Psoas muscle (tissue), 7 donors: ENCODE measurements at regions not wholly inside any gene's neighbourhood (a gene's known extent, or its start where the extent isn't known, plus 50 kb on each side); places are given as distances from the start of the nearest gene placed in this dataset.
A peak's percentile ranks its signal among the peaks of the same experiment; 100 is the strongest.

Experiments used
- ATAC-seq, 4 donors: fragments of 200-7000 bp; cut with Tn5 transposase; one replicate each; pipeline ENCODE4 v1.9.1; 2020; ENCODE audit warnings: moderate library complexity in 3 of 4, mild to moderate bottlenecking in 2 of 4
- DNase-seq, 2 donors: peaks; one replicate each; pipeline ENCODE4 v3.0.0-alpha.2; 2020
- H3K27ac ChIP-seq: fragments of 200-600 bp; one replicate; pipeline ENCODE4 v1.8.0; 2022
- H3K27me3 ChIP-seq, 3 donors: fragments of 200-600 bp in 1 of 3; one replicate each; pipeline versions ENCODE4 v1.6.1 to v1.8.0; 2013 to 2022; ENCODE audit warnings: low read length in 2 of 3, mild to moderate bottlenecking in 2 of 3, moderate library complexity in 1 of 3; ENCODE audit not compliant: insufficient read depth in 3 of 3
- H3K36me3 ChIP-seq, 2 donors: fragments of 200-600 bp in 1 of 2; one replicate each; pipeline versions ENCODE4 v1.6.1 to v1.8.0; 2013 to 2022; ENCODE audit warnings: low read depth in 1 of 2, mild to moderate bottlenecking in 1 of 2, moderate library complexity in 1 of 2; ENCODE audit not compliant: insufficient read depth in 1 of 2
- H3K4me1 ChIP-seq: fragments of 200-600 bp; one replicate; pipeline ENCODE4 v1.8.0; 2022
- H3K4me3 ChIP-seq: fragments of 200-600 bp; one replicate; pipeline ENCODE4 v1.8.0; 2022; ENCODE audit warnings: mild to moderate bottlenecking
- H3K9me3 ChIP-seq: fragments of 200-600 bp; one replicate; pipeline ENCODE4 v1.8.0; 2022
- WGBS, 3 donors: extraction: QIAGEN DNeasy Blood & Tissue Kit; methylation state at CpG; one replicate each; pipeline versions ENCODE4 v1.1.6 to v1.1.7; 2013; 5-methylcytosine and 5-hydroxymethylcytosine counted together
- intact Hi-C, 2 donors: fragments of 100-400 bp; cut with DNase I; formaldehyde crosslinking; loops; one replicate each; pipeline versions ENCODE4 v1.11.0 to v1.14.2; 2022
- TF ChIP-seq, protein P1 (sequence below): fragments of 200-600 bp; IDR thresholded peaks from one replicate; pipeline ENCODE4 v1.8.0; 2022; ENCODE audit warnings: antibody characterized with exemption
- donor health status: healthy with polysubstance abuse.
- donor health status: DM: no; HTN: no; CAD: no; lungs with moderate emphysema.
- donor health status: Bipolar disorder and iron deficiency.
- donor health status: healthy.
- donor health status: DM: yes; HTN: yes; CAD: no.
- donor health status: DM: no; HTN: no; CAD: no.
- donor health status: DM: yes; HTN: yes; CAD: no.

DNA sequence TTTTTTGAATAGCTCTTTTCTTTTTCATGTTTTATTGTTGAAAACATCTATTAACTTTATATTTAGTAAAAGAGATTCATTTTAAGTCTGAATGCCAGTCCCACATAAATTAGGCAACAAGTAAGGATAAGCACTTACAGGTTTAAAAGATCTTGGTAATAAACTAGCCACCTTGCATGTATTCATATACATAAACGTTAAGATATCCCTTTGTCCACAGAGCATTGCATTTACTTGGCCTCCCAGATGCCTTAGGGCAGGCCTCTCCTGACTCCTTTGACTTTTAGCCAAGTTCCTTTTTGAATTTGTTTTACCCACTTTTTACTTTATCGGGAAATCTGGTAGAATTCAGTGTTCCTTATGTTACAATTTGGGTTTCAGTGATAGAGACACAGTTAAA is 331.7 kb downstream of the ETNK1 start:
- WGBS, 3 donors: 57 to 66% (median 58%) methylated on average over 2 of the region's 2 CpGs
- intact Hi-C loops: no loop called here
- ATAC-seq (no peak), DNase-seq (no peak)
- Histone ChIP-seq H3K4me1 (no peaks in the 10 kb centered on the region), H3K27me3 (no peaks in the 10 kb centered on the region), H3K9me3 (no peaks in the 10 kb centered on the region), H3K27ac (no peak overlapping the region), H3K4me3 (no peak overlapping the region), H3K36me3 (no peaks in the 10 kb centered on the region)
- TF ChIP-seq, protein P1, sequence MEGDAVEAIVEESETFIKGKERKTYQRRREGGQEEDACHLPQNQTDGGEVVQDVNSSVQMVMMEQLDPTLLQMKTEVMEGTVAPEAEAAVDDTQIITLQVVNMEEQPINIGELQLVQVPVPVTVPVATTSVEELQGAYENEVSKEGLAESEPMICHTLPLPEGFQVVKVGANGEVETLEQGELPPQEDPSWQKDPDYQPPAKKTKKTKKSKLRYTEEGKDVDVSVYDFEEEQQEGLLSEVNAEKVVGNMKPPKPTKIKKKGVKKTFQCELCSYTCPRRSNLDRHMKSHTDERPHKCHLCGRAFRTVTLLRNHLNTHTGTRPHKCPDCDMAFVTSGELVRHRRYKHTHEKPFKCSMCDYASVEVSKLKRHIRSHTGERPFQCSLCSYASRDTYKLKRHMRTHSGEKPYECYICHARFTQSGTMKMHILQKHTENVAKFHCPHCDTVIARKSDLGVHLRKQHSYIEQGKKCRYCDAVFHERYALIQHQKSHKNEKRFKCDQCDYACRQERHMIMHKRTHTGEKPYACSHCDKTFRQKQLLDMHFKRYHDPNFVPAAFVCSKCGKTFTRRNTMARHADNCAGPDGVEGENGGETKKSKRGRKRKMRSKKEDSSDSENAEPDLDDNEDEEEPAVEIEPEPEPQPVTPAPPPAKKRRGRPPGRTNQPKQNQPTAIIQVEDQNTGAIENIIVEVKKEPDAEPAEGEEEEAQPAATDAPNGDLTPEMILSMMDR: no peak

DNA sequence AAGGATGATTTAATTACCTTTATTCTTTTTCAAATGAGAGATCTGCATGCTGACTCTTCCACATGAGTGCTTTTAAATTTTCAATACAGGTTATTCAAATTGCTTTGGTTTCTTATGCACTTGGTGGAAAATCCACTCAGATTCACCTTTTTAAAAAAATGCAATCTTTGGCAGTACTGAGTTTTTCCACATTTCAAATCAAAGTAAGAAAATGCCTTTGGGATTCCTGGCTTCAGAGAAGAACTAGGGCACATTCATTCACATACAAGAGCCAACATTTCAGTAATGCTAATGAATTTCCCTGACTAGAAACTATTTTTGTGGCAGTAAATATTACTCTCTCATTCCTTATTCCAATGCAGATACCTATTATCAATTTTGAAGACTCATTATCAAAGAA is 342.2 kb downstream of the ETNK1 start:
- TF ChIP-seq, protein P1: no peak
- H3K4me1 ChIP-seq: no peaks in the 10 kb centered on the region
- H3K27ac ChIP-seq: no peak overlapping the region
- no peak for ATAC-seq
- no peaks in the 10 kb centered on the region for H3K27me3 ChIP-seq
- no peaks in the 10 kb centered on the region for H3K9me3 ChIP-seq
- H3K4me3 ChIP-seq: no peak overlapping the region
- DNase-seq: no peak
- intact Hi-C loops: no loop called here
- H3K36me3 ChIP-seq: no peaks in the 10 kb centered on the region

DNA sequence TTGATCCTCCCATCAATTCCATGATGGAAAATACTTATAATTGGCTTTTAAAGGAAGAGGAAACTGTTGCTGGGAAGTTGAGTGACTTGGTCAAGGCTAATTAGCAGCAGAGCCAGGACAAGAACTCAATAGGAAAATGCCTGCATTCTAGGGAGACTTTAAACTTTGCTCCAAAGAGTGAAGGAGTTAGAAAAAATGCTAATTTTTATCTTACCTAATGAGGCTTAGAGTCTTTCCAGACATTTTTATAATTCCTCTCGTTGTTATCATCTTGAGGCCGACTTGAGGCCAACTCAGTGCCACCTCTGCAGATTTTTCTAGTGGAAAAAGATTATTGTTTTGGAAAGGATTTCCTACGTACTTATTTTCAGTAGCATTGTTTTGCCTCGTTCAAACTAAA is 344.6 kb downstream of the ETNK1 start:
- WGBS, 3 donors: 66 to 73% (median 69%) methylated on average over 4 of the region's 4 CpGs
- no peak for ATAC-seq

DNA sequence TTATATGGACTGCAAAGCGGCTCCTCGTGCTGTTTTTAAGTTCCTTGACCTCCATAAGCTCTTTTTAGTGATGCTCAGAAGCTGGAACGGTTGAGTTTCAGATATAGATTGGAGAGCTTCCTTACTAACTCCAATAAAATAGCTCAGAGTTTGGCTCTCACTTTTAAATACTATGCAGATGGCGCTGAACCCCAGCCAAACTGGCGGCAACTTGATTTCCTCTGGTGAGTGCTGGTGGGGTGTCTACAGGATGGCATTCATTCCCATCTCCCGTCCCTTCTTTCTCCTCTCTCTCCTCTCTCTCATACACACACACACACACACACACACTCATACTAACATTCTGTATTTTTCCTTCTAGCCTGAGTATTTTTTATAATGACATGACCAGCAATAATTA is 346.3 kb downstream of the ETNK1 start:
- intact Hi-C loops: loop anchor here in 1 of 2 donors (10.0 kb wide), 1 partner anchor 544 kb away; no protein-coding TSS in a partner anchor
- Histone ChIP-seq H3K4me3 (no peak overlapping the region), H3K9me3 (no peaks in the 10 kb centered on the region), H3K36me3 (no peaks in the 10 kb centered on the region), H3K27ac (no peak overlapping the region), H3K4me1 (no peaks in the 10 kb centered on the region), H3K27me3 (no peaks in the 10 kb centered on the region)
- TF ChIP-seq, protein P1: no peak
- DNase-seq (peak in 1 of 2 donors; percentile 9), ATAC-seq (no peak)
- WGBS, 3 donors: 26 to 33% (median 32%) methylated on average over 6 of the region's 6 CpGs

More for the DNA sequence above, 344.6 kb downstream of the ETNK1 start:
- Histone ChIP-seq H3K4me1 (no peaks in the 10 kb centered on the region), H3K27ac (no peak overlapping the region), H3K36me3 (no peaks in the 10 kb centered on the region), H3K9me3 (no peaks in the 10 kb centered on the region), H3K27me3 (no peaks in the 10 kb centered on the region), H3K4me3 (no peak overlapping the region)
- TF ChIP-seq, protein P1: no peak
- intact Hi-C loops: no loop called here
- no peak for DNase-seq

DNA sequence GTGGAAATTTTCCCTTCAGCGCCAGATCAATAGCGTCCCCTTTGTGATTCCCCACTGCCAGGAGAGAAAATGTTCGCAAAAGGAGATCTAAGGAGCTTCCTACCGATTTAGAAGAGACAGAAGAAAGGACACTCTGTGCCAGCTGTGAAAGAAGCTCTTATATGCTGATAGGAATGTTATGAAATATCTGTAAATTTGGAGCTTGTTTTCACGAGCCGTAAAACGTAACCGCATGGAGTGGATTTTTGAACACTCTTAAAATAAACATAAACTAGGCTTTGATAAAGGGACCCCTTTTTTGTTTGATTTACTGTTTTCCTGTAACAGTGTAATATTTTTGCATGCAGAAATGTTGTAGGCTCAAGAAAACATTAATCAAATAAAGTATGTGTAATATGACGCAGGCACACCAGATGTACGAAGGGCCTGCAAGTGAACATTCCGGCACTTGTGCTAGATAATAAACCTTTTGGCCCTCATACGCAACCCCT is 346.8 kb downstream of the ETNK1 start:
- no peak overlapping the region for H3K27ac ChIP-seq
- no peaks in the 10 kb centered on the region for H3K36me3 ChIP-seq
- H3K4me3 ChIP-seq: no peak overlapping the region
- intact Hi-C loops: loop anchor here in 1 of 2 donors (10.0 kb wide), 1 partner anchor 543 kb away; no protein-coding TSS in a partner anchor
- no peaks in the 10 kb centered on the region for H3K9me3 ChIP-seq
- DNase-seq (no peak), ATAC-seq (no peak)
- 26 to 37% (median 27%) methylated on average over 12 of the region's 12 CpGs for WGBS, 3 donors
- TF ChIP-seq, protein P1: no peak
- H3K27me3 ChIP-seq: no peaks in the 10 kb centered on the region
- no peaks in the 10 kb centered on the region for H3K4me1 ChIP-seq
